Neural cell (in vitro differentiated cells): ENCODE measurements at regions not wholly inside any gene's neighbourhood (a gene's known extent, or its start where the extent isn't known, plus 50 kb on each side); places are given as distances from the start of the nearest gene placed in this dataset.

ENCODE experiments used
- H2AFZ ChIP-seq: fragments of 200-600, 300-800 bp; sonication (generic), shearing (Covaris generic); 2 replicates; pipeline ENCODE4 v1.6.0; 2014; ENCODE audit warnings: low read depth, mild to moderate bottlenecking, antibody characterized with exemption, low read length, moderate library complexity
- H3F3A ChIP-seq: fragments of 200-600 bp; shearing (Covaris generic); 2 replicates; pipeline ENCODE4 v1.6.1; 2016; ENCODE audit warnings: mild to moderate bottlenecking, moderate library complexity, mixed read lengths, antibody characterized with exemption, low read length; ENCODE audit not compliant: insufficient read depth, poor library complexity, severe bottlenecking
- H3K27ac ChIP-seq: fragments of 200-600, 300-800 bp; sonication (generic), shearing (Covaris generic); 2 replicates; pipeline ENCODE4 v1.5.1; 2014; ENCODE audit warnings: mild to moderate bottlenecking, low read length, moderate library complexity
- H3K27me3 ChIP-seq: fragments of 300-800, 200-600 bp; sonication (generic), shearing (Covaris generic); 2 replicates; pipeline ENCODE4 v1.6.0; 2014; ENCODE audit warnings: mild to moderate bottlenecking, low read depth, low read length, moderate library complexity; ENCODE audit not compliant: insufficient read depth
- H3K36me3 ChIP-seq: fragments of 300-800, 200-600 bp; sonication (generic), shearing (Covaris generic); 2 replicates; pipeline ENCODE4 v1.5.1; 2014; ENCODE audit warnings: mild to moderate bottlenecking, antibody characterized with exemption, low read length, moderate library complexity; ENCODE audit not compliant: insufficient read depth
- H3K4me2 ChIP-seq: fragments of 300-800, 200-600 bp; sonication (generic), shearing (Covaris generic); 2 replicates; pipeline ENCODE4 v1.6.0; 2014; ENCODE audit warnings: mild to moderate bottlenecking, low read length
- H3K4me3 ChIP-seq: fragments of 300-800, 200-600 bp; sonication (generic), shearing (Covaris generic); 2 replicates; pipeline ENCODE4 v1.5.1; 2014; ENCODE audit warnings: mild to moderate bottlenecking, low read length, moderate library complexity
- H3K79me2 ChIP-seq: fragments of 200-600 bp; shearing (Covaris generic); replicated peaks from 2 replicates; pipeline ENCODE4 v1.6.0; 2014; ENCODE audit warnings: mild to moderate bottlenecking, low read length, moderate library complexity; ENCODE audit not compliant: insufficient read depth
- H3K9ac ChIP-seq: fragments of 300-800, 200-600 bp; sonication (generic), shearing (Covaris generic); 2 replicates; pipeline ENCODE4 v1.6.1; 2016; ENCODE audit warnings: mild to moderate bottlenecking, low read length, mixed read lengths
- H3K9me2 ChIP-seq: fragments of 200-600 bp; shearing (Covaris generic); 2 replicates; pipeline ENCODE4 v1.6.1; 2016; ENCODE audit warnings: mild to moderate bottlenecking, low read length, mixed read lengths; ENCODE audit not compliant: insufficient read depth
- H3K9me3 ChIP-seq: fragments of 200-600, 300-800 bp; sonication (generic), shearing (Covaris generic); 2 replicates; pipeline ENCODE4 v1.6.1; 2016; ENCODE audit warnings: mild to moderate bottlenecking, mixed run types, low read length, moderate library complexity, mixed read lengths
- H4K20me1 ChIP-seq: fragments of 200-600 bp; shearing (Covaris generic); 2 replicates; pipeline ENCODE4 v1.6.1; 2016; ENCODE audit warnings: mild to moderate bottlenecking, mixed run types; ENCODE audit not compliant: insufficient read depth
- EP300 ChIP-seq: fragments of 450-650 bp; conservative IDR thresholded peaks from 2 replicates; pipeline ENCODE4 v1.6.1; 2014; ENCODE audit warnings: antibody characterized with exemption, mild to moderate bottlenecking, moderate library complexity; ENCODE audit not compliant: poor library complexity, severe bottlenecking
- EZH2 ChIP-seq: fragments of 200-600, 300-800 bp; shearing (Covaris generic), sonication (generic); IDR thresholded peaks from 2 replicates; pipeline ENCODE4 v1.6.1; 2014; ENCODE audit warnings: antibody characterized with exemption, low read length, borderline replicate concordance, mild to moderate bottlenecking; ENCODE audit not compliant: insufficient read depth, poor library complexity, severe bottlenecking
- MXI1 ChIP-seq: fragments of 450-650 bp; conservative IDR thresholded peaks from 2 replicates; pipeline ENCODE4 v1.6.1; 2014; ENCODE audit warnings: antibody characterized with exemption, mild to moderate bottlenecking; ENCODE audit not compliant: poor library complexity, severe bottlenecking
- POLR2AphosphoS5 ChIP-seq: IDR thresholded peaks from 2 replicates; pipeline ENCODE4 v1.6.1; 2012
- RAD21 ChIP-seq: fragments of 450-650 bp; conservative IDR thresholded peaks from 2 replicates; pipeline ENCODE4 v1.6.1; 2014; ENCODE audit warnings: antibody characterized with exemption, mild to moderate bottlenecking, moderate library complexity
- SMC3 ChIP-seq: fragments of 450-650 bp; conservative IDR thresholded peaks from 2 replicates; pipeline ENCODE4 v1.6.1; 2014; ENCODE audit warnings: antibody characterized with exemption, mild to moderate bottlenecking, moderate library complexity; ENCODE audit not compliant: poor library complexity
- TAF1 ChIP-seq: IDR thresholded peaks from 2 replicates; pipeline ENCODE4 v1.6.1; 2012; ENCODE audit warnings: low read depth
- TF ChIP-seq, protein P1 (sequence below): IDR thresholded peaks from 2 replicates; pipeline ENCODE4 v1.6.1; 2012; ENCODE audit warnings: borderline replicate concordance
- TF ChIP-seq, protein P2 (sequence below): fragments of 450-650 bp; IDR thresholded peaks from 2 replicates; pipeline ENCODE4 v1.5.1; 2014; ENCODE audit warnings: antibody characterized with exemption, mild to moderate bottlenecking, moderate library complexity; ENCODE audit not compliant: poor library complexity, severe bottlenecking

DNA sequence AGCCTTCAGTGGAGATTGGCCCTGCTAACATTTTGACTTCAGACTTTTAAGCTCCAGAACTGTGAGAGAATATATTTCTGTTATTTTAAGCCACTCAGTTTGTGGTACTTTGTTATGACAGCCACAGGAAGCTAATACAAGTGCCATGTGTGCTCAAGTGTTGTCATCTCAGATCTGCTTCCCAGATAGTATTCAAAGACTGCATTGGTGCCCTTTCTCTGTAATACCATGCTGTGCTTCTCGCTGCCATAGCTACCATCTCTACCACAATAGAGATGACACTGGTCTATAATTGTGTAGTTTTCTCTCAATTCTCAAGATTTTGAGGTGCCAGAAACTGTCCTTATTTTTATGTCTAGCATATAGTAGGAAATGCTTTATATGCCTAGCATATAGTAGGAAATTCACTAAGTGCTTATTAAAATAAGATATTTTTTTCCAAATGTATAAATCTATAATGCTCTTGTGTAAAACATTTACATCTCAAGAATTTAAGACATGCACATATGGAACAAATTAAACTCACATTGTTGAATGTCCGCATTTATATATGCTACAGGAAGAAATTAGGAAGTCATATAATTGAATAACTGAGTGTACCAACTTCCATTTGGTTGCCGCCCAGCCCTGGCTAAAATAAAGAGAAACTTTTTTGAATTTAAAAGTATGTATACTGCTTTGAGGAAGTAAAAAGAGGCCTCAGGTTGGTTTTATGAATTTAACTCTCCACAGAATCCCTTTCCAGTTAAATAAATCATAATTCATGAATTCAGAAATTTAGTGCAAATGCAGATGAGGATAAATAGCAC, 77.6 kb downstream of the TPBG start:
- Histone ChIP-seq H3K9me3 (no peaks in the 10 kb centered on the region), H3K27me3 (no peaks in the 10 kb centered on the region), H3K79me2 (no peaks in the 10 kb centered on the region), H2AFZ (no peak overlapping the region), H3K9ac (no peak overlapping the region), H3K4me2 (no peak overlapping the region), H3K9me2 (no peaks in the 10 kb centered on the region), H3K4me3 (no peak overlapping the region), H3F3A (no peaks in the 10 kb centered on the region), H3K27ac (peak overlapping the region; percentile 56), H4K20me1 (no peaks in the 10 kb centered on the region), H3K36me3 (no peaks in the 10 kb centered on the region)
- no peak for TF ChIP-seq MXI1
- TF ChIP-seq EP300, result peak; percentile 9

DNA sequence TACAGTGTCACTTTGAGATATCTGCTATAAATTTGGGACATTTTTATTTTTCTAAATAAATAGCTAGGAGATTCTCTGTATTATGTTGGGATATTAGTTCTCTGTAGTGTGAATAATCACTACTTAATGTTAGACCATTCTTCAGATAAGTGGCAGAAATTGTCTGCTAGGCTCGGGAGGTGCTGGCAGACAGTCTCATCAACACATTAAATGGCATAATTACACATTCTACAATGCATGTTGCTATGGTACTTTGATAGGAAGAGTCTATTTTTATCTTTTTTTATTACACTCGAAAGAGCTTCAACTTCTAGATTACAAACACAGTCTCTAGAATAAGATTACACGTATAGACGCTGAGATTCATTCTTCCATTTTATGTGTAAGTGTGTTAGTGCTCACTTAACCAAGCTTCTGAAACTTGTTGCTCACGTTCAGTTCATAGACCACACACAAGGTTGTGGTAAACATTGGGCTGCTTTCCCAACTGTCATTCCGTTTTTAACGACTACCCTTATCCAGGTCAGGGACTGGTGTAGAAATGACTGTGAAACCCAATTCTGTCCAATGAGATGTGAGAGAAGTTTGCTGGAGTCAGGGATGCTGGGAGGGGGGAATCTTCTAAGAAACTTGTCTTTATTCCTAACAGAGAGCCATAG, 78.6 kb downstream of the TPBG start:
- Histone ChIP-seq H3K36me3 (no peaks in the 10 kb centered on the region), H2AFZ (no peak overlapping the region), H3K9me3 (no peaks in the 10 kb centered on the region), H3K4me2 (no peak overlapping the region), H3F3A (no peaks in the 10 kb centered on the region), H3K79me2 (no peaks in the 10 kb centered on the region), H4K20me1 (no peaks in the 10 kb centered on the region), H3K9ac (no peak overlapping the region), H3K4me3 (no peak overlapping the region), H3K27ac (peak overlapping the region; percentile 56), H3K9me2 (no peaks in the 10 kb centered on the region), H3K27me3 (no peaks in the 10 kb centered on the region)
- TF ChIP-seq POLR2AphosphoS5, result peak; percentile 12
- no peak for TF ChIP-seq RAD21

DNA sequence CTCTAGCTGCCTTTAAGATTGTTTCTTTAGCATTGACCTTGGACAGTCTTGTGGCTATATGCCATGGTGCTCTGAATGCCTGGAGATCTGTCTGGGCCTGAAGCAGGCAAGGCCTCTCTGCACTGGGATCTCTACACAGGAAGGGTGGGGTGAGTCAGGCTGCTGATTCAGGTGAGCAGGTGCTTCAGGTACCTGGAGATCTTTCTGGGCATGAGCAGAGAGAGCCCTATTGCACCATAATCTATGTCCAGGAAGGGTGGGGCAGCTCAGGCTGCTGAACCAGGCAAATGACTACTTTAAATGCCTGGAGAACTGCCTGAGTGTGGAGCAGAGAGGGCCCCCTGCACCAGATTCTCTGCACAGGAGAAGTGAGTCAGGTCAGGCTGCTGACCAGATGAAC, 94.5 kb downstream of the TPBG start:
- no peaks in the 10 kb centered on the region for H4K20me1 ChIP-seq
- TF ChIP-seq, protein P1, sequence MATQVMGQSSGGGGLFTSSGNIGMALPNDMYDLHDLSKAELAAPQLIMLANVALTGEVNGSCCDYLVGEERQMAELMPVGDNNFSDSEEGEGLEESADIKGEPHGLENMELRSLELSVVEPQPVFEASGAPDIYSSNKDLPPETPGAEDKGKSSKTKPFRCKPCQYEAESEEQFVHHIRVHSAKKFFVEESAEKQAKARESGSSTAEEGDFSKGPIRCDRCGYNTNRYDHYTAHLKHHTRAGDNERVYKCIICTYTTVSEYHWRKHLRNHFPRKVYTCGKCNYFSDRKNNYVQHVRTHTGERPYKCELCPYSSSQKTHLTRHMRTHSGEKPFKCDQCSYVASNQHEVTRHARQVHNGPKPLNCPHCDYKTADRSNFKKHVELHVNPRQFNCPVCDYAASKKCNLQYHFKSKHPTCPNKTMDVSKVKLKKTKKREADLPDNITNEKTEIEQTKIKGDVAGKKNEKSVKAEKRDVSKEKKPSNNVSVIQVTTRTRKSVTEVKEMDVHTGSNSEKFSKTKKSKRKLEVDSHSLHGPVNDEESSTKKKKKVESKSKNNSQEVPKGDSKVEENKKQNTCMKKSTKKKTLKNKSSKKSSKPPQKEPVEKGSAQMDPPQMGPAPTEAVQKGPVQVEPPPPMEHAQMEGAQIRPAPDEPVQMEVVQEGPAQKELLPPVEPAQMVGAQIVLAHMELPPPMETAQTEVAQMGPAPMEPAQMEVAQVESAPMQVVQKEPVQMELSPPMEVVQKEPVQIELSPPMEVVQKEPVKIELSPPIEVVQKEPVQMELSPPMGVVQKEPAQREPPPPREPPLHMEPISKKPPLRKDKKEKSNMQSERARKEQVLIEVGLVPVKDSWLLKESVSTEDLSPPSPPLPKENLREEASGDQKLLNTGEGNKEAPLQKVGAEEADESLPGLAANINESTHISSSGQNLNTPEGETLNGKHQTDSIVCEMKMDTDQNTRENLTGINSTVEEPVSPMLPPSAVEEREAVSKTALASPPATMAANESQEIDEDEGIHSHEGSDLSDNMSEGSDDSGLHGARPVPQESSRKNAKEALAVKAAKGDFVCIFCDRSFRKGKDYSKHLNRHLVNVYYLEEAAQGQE, result no peak
- TF ChIP-seq EZH2, result no peak
- TF ChIP-seq TAF1, result no peak
- TF ChIP-seq, protein P2, sequence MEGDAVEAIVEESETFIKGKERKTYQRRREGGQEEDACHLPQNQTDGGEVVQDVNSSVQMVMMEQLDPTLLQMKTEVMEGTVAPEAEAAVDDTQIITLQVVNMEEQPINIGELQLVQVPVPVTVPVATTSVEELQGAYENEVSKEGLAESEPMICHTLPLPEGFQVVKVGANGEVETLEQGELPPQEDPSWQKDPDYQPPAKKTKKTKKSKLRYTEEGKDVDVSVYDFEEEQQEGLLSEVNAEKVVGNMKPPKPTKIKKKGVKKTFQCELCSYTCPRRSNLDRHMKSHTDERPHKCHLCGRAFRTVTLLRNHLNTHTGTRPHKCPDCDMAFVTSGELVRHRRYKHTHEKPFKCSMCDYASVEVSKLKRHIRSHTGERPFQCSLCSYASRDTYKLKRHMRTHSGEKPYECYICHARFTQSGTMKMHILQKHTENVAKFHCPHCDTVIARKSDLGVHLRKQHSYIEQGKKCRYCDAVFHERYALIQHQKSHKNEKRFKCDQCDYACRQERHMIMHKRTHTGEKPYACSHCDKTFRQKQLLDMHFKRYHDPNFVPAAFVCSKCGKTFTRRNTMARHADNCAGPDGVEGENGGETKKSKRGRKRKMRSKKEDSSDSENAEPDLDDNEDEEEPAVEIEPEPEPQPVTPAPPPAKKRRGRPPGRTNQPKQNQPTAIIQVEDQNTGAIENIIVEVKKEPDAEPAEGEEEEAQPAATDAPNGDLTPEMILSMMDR, result no peak
- no peak for TF ChIP-seq RAD21
- TF ChIP-seq MXI1, result no peak
- TF ChIP-seq EP300, result no peak
- TF ChIP-seq SMC3, result no peak
- no peak for TF ChIP-seq POLR2AphosphoS5
- H3K4me3 ChIP-seq, result no peak overlapping the region
- no peaks in the 10 kb centered on the region for H3K9me3 ChIP-seq
- H3K9me2 ChIP-seq, result no peaks in the 10 kb centered on the region
- H3K4me2 ChIP-seq, result no peak overlapping the region
- no peak overlapping the region for H3K27ac ChIP-seq
- H2AFZ ChIP-seq, result no peak overlapping the region
- no peaks in the 10 kb centered on the region for H3K27me3 ChIP-seq
- H3K9ac ChIP-seq, result no peak overlapping the region
- no peaks in the 10 kb centered on the region for H3K79me2 ChIP-seq
- no peaks in the 10 kb centered on the region for H3F3A ChIP-seq
- H3K36me3 ChIP-seq, result no peaks in the 10 kb centered on the region
